ENCODE measurements at regions not wholly inside any gene's neighbourhood (a gene's known extent, or its start where the extent isn't known, plus 50 kb on each side); places are given as distances from the start of the nearest gene placed in this dataset.

- Histone ChIP-seq H3K9ac (ENCODE audit: low read length) (no peak overlapping the region), H2AFZ (ENCODE audit: low read depth, low read length) (no peak overlapping the region)
- no peak for TF ChIP-seq TAF1 (IDR thresholded peaks at IDR 0.05; ENCODE audit: low read depth)
- no peak for TF ChIP-seq RAD21 (conservative IDR thresholded peaks at IDR 0.05)
- TF ChIP-seq REST (IDR thresholded peaks at IDR 0.05; ENCODE audit: borderline replicate concordance) = no peak
- TF ChIP-seq MXI1 (conservative IDR thresholded peaks at IDR 0.05; ENCODE audit: poor library complexity, severe bottlenecking) = no peak
- no peak for TF ChIP-seq SMC3 (conservative IDR thresholded peaks at IDR 0.05; ENCODE audit: poor library complexity)
- TF ChIP-seq CTCF (IDR thresholded peaks at IDR 0.05; ENCODE audit: poor library complexity, severe bottlenecking) = no peak
- no peak for TF ChIP-seq POLR2AphosphoS5 (IDR thresholded peaks at IDR 0.05)
- TF ChIP-seq EP300 (conservative IDR thresholded peaks at IDR 0.05; ENCODE audit: poor library complexity, severe bottlenecking) = no peak
- TF ChIP-seq EZH2 (IDR thresholded peaks at IDR 0.05; ENCODE audit: borderline replicate concordance, insufficient read depth, low read length, poor library complexity, severe bottlenecking) = no peak
Measured at GRCh38 chr4:23629421-23629820, 260.4 kb downstream of the PPARGC1A start.

GRCh38 chr4:23614284-23614892 lies 275.5 kb downstream of the PPARGC1A start:
- Histone ChIP-seq H3K4me2 (ENCODE audit: low read length) (no peak overlapping the region), H3K4me3 (ENCODE audit: low read length) (no peak overlapping the region), H3K9me2 (ENCODE audit: insufficient read depth, low read length) (no peaks in the 10 kb centered on the region), H3F3A (ENCODE audit: insufficient read depth, low read length, poor library complexity, severe bottlenecking) (no peaks in the 10 kb centered on the region), H3K79me2 (replicated peaks; ENCODE audit: insufficient read depth, low read length) (no peaks in the 10 kb centered on the region), H4K20me1 (ENCODE audit: insufficient read depth) (no peaks in the 10 kb centered on the region), H2AFZ (ENCODE audit: low read depth, low read length) (no peak overlapping the region), H3K36me3 (ENCODE audit: insufficient read depth, low read length) (no peaks in the 10 kb centered on the region), H3K9ac (ENCODE audit: low read length) (no peak overlapping the region), H3K27me3 (ENCODE audit: insufficient read depth, low read depth, low read length) (no peaks in the 10 kb centered on the region), H3K27ac (ENCODE audit: low read length) (no peak overlapping the region), H3K9me3 (ENCODE audit: low read length) (no peaks in the 10 kb centered on the region)
- TF ChIP-seq POLR2AphosphoS5 (IDR thresholded peaks at IDR 0.05) (no peak), RAD21 (conservative IDR thresholded peaks at IDR 0.05) (peak; percentile 51), CTCF (IDR thresholded peaks at IDR 0.05; ENCODE audit: poor library complexity, severe bottlenecking) (peak; percentile 52), TAF1 (IDR thresholded peaks at IDR 0.05; ENCODE audit: low read depth) (no peak), SMC3 (conservative IDR thresholded peaks at IDR 0.05; ENCODE audit: poor library complexity) (peak; percentile 42)

More at GRCh38 chr4:23629421-23629820, 260.4 kb downstream of the PPARGC1A start:
- no peaks in the 10 kb centered on the region for H3F3A ChIP-seq (ENCODE audit: insufficient read depth, low read length, poor library complexity, severe bottlenecking)
- H3K36me3 ChIP-seq (ENCODE audit: insufficient read depth, low read length) = no peaks in the 10 kb centered on the region
- no peaks in the 10 kb centered on the region for H3K79me2 ChIP-seq (replicated peaks; ENCODE audit: insufficient read depth, low read length)
- H4K20me1 ChIP-seq (ENCODE audit: insufficient read depth) = no peaks in the 10 kb centered on the region
- H3K9me3 ChIP-seq (ENCODE audit: low read length) = no peaks in the 10 kb centered on the region
- no peak overlapping the region for H3K4me3 ChIP-seq (ENCODE audit: low read length)
- H3K27me3 ChIP-seq (ENCODE audit: insufficient read depth, low read depth, low read length) = no peaks in the 10 kb centered on the region
- H3K9me2 ChIP-seq (ENCODE audit: insufficient read depth, low read length) = no peaks in the 10 kb centered on the region
- H3K4me2 ChIP-seq (ENCODE audit: low read length) = no peak overlapping the region
- H3K27ac ChIP-seq (ENCODE audit: low read length) = no peak overlapping the region

Measured in neural cell (in vitro differentiated cells).